GM13976 (cell line): ENCODE measurements at regions not wholly inside any gene's neighbourhood (a gene's known extent, or its start where the extent isn't known, plus 50 kb on each side); places are given as distances from the start of the nearest gene placed in this dataset.

Source experiments
- DNase-seq: peaks from one replicate; pipeline ENCODE4 v3.0.0; 2012; ENCODE audit warnings: low spot score
- in situ Hi-C: fragments of 300-500 bp; cut with MboI; formaldehyde crosslinking; loops from one replicate; pipeline ENCODE4 v1.12.0; 2022; ENCODE audit warnings: low sequenced_read_pairs, mixed read lengths, inconsistent platforms; ENCODE audit not compliant: unreplicated experiment
- TF ChIP-seq, protein P1 (sequence below): IDR thresholded peaks from 2 replicates; pipeline ENCODE4 v1.5.1; 2012; ENCODE audit warnings: borderline replicate concordance, mild to moderate bottlenecking; ENCODE audit not compliant: insufficient read depth; ENCODE audit errors: extremely low read depth, missing control alignments, control extremely low read depth

DNA sequence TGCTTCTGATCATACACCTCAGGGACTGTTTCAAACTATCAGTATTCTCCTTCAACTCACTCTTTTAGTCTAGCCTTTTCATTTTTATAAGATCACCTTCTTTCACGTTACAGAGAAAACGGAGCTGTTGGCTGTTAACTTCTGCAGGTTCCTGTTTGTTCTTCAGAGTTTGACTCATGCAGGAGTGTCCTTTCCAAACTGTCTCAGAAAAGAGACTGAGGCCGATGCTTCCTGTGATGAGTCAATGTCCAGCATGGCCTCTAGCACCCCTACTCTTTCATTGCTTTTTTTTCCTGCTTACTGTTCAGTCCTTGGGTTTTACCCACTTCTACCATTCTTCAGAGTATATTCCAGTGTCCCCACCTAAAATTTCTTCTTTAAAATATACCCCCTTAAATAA lies 240.8 kb upstream of the RGPD4 start:
- TF ChIP-seq, protein P1, sequence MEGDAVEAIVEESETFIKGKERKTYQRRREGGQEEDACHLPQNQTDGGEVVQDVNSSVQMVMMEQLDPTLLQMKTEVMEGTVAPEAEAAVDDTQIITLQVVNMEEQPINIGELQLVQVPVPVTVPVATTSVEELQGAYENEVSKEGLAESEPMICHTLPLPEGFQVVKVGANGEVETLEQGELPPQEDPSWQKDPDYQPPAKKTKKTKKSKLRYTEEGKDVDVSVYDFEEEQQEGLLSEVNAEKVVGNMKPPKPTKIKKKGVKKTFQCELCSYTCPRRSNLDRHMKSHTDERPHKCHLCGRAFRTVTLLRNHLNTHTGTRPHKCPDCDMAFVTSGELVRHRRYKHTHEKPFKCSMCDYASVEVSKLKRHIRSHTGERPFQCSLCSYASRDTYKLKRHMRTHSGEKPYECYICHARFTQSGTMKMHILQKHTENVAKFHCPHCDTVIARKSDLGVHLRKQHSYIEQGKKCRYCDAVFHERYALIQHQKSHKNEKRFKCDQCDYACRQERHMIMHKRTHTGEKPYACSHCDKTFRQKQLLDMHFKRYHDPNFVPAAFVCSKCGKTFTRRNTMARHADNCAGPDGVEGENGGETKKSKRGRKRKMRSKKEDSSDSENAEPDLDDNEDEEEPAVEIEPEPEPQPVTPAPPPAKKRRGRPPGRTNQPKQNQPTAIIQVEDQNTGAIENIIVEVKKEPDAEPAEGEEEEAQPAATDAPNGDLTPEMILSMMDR = no peak
- DNase-seq = no peak
- in situ Hi-C loops = no loop called here

DNA sequence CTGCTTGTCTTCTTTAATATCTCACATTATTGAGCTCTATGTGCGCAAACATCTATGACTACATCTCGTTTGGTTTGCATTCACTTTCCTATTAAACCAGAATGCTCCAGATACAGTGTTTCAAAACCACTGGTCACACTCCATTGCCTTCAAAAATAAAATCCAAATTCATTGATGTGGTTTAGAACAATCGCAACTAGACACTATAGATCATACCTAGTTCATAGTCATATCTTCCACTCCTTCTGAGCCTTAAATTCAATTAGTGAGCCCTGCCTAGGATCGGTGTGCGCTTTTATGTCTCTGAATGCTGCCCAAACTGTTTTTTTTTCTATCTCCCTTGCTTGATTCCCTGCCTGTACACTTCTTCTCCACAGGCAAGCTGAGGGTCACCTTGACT lies 238.5 kb upstream of the RGPD4 start:
- in situ Hi-C loops = no loop called here
- TF ChIP-seq, protein P1 = no peak
- DNase-seq = no peak

DNA sequence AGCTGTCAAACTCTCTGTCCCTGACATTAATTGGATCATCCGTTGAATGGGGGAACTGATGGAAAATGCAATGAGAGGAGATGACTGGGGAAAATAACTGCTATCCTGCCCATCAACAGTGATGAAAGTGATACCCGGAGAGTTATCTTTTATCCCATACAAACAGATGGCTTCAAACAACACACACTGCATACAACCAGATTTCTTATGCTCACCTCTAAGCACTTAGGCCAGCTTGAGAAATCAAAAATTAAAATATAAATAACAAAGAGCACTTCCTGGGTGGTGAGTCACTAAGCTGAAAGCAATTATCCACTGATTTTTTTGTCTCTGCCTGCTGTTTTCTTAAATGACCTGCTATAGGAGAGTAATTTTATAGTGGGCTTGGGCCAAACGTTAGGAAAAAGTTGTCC lies 237.6 kb upstream of the RGPD4 start:
- in situ Hi-C loops = no loop called here
- no peak for DNase-seq
- TF ChIP-seq, protein P1 = no peak

DNA sequence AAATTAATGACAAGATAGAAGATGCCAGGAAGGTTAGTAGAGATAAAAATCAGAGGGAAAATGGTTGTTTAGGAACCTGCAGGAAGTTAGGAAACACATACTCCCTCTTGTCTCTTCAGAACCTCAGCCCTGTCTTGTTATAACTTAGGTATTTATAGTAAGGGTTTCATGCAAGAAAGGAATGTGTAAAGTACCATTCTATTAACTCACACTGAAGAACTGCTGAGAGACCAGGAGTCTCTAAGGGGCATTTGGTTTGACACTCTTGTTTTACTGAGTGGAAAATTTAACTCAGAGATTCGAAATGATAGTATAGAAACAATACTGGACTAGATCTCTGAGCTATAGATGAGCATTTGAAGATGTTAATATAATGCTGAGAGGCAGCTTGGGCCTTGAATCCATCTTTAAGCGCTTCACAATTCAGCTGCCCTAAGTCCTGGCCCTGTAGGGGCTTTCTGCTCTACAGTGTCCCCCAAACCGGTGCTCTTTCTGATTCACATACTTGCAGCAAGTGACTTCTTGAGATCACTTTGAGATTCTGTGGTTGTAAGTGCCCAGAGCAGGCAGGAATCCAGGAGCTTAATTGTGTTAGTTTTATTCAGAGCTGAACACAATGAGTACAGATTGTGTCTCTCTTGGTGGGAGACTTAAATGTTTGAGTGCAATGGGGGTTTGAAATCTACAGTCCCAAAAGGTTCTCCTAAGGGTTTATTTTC lies 235.0 kb upstream of the RGPD4 start:
- TF ChIP-seq, protein P1 = no peak
- no peak for DNase-seq
- in situ Hi-C loops = no loop called here

DNA sequence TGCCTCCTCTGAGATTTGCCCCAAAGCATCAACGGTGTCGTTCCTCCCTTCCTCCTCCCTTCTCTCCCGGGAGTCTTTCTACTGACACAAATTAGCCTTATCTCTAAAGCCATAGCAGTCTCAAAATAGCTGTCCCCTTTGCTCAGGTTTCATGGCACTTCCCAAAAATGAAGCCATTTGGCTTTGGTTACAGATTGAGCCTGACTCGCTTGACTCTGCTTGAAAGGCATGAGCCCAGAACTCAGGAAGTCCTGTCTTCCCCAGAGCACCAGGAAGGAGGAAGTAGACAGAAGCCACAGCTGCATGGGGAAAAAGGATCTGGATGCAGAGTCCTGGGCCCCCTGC lies 234.4 kb upstream of the RGPD4 start:
- TF ChIP-seq, protein P1 = no peak
- DNase-seq = no peak
- in situ Hi-C loops = no loop called here

DNA sequence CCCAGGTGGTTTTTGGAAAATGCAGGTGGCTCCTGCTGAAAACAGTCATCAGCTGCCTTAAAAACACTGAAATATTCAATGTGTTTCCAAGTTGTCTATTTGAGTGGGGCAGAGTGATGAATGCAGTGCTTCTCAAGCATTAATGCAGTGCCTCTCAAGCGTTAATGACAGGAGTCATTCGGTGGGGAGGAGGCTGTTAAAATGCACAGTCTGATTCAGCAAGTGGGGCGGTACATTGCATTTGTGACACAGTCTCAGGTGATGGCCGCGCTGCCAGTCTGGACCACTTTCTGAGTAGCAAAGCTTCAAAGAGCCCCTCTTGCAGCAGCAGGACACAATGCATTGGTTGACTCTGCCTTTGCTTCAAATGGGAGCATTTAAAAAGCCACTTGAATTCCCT lies 231.4 kb upstream of the RGPD4 start:
- no peak for DNase-seq
- in situ Hi-C loops = no loop called here
- TF ChIP-seq, protein P1 = no peak

DNA sequence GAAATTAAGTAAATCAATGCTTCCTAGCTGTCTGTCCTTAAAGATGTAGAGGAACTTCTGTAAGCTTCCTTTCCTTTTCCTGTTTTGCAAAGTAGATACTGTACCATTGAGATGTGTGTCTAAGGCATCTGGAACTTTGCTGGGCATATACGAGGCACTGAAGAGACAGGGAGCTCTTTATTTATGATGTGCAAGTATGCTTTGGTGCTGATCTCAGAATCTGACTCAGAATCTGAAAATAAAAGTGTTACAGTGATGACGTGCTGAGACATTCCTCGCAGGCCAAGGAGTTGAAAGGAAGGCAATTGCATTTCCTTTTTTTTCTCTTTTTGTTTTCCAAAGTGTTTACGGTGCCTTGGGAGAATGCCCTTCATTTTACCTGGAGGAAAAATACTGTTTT lies 230.9 kb upstream of the RGPD4 start:
- no peak for DNase-seq
- TF ChIP-seq, protein P1 = no peak
- in situ Hi-C loops = no loop called here
